Posterior cingulate gyrus (tissue), 11 donors: ENCODE measurements at regions not wholly inside any gene's neighbourhood (a gene's known extent, or its start where the extent isn't known, plus 50 kb on each side); places are given as distances from the start of the nearest gene placed in this dataset.

ENCODE experiments used
- DNase-seq, 10 donors: peaks; one replicate each; pipeline versions ENCODE4 v3.0.0 to v3.0.0-alpha.2; 2020 to 2021; ENCODE audit warnings: mixed read lengths in 3 of 10
- intact Hi-C: fragments of 100-400 bp; cut with DNase I; formaldehyde crosslinking; loops from one replicate; pipeline ENCODE4 v1.15.1; 2023

GRCh38 chr1:229037806-229038405 lies 233.0 kb upstream of the RAB4A start:
- no peak for DNase-seq
- intact Hi-C loops, result no loop called here

GRCh38 chr1:229040630-229041358 lies 230.1 kb upstream of the RAB4A start:
- no peak for DNase-seq
- intact Hi-C loops, result no loop called here

- no peak for DNase-seq
- intact Hi-C loops, result no loop called here
These were observed 229.0 kb upstream of the RAB4A start for GRCh38 chr1:229041946-229042345.

- intact Hi-C loops, result no loop called here
- no peak for DNase-seq
These were observed 228.4 kb upstream of the RAB4A start for GRCh38 chr1:229042482-229042881.

GRCh38 chr1:229043115-229043514 lies 227.8 kb upstream of the RAB4A start:
- intact Hi-C loops, result no loop called here
- DNase-seq, result no peak

- no peak for DNase-seq
- intact Hi-C loops, result no loop called here
These were observed 224.6 kb upstream of the RAB4A start for GRCh38 chr1:229046251-229046853.

GRCh38 chr1:229047161-229047839 lies 223.6 kb upstream of the RAB4A start:
- intact Hi-C loops, result no loop called here
- DNase-seq, result no peak

- DNase-seq, result peak in 1 of 10 donors; percentile 33
- intact Hi-C loops, result no loop called here
These were observed 222.9 kb upstream of the RAB4A start for GRCh38 chr1:229047840-229048620.

- intact Hi-C loops, result no loop called here
- no peak for DNase-seq
These were observed 222.0 kb upstream of the RAB4A start for GRCh38 chr1:229048896-229049295.

- intact Hi-C loops, result no loop called here
- no peak for DNase-seq
These were observed 214.9 kb upstream of the RAB4A start for GRCh38 chr1:229056046-229056445.

- no peak for DNase-seq
- intact Hi-C loops, result no loop called here
These were observed 212.8 kb upstream of the RAB4A start for GRCh38 chr1:229058111-229058561.

GRCh38 chr1:229058729-229059128 lies 212.2 kb upstream of the RAB4A start:
- intact Hi-C loops, result no loop called here
- peak in 3 of 10 donors; percentile 37 to 78 (median 70) for DNase-seq

- peak in 1 of 10 donors; percentile 80 for DNase-seq
- intact Hi-C loops, result no loop called here
These were observed 211.0 kb upstream of the RAB4A start for GRCh38 chr1:229059671-229060539.

GRCh38 chr1:229062135-229062534 lies 208.8 kb upstream of the RAB4A start:
- peak in 1 of 10 donors; percentile 33 for DNase-seq
- intact Hi-C loops, result no loop called here

GRCh38 chr1:229063154-229063773 lies 207.6 kb upstream of the RAB4A start:
- intact Hi-C loops, result no loop called here
- no peak for DNase-seq

GRCh38 chr1:229064320-229065168 lies 206.4 kb upstream of the RAB4A start:
- peak in 1 of 10 donors; percentile 57 for DNase-seq
- intact Hi-C loops, result no loop called here

GRCh38 chr1:229065613-229066012 lies 205.3 kb upstream of the RAB4A start:
- intact Hi-C loops, result no loop called here
- DNase-seq, result no peak

- intact Hi-C loops, result no loop called here
These were observed 204.3 kb upstream of the RAB4A start for GRCh38 chr1:229066591-229066990.

More at GRCh38 chr1:229066591-229066990, 204.3 kb upstream of the RAB4A start:
- DNase-seq, result no peak
